NB4 (cell line): ENCODE measurements at regions not wholly inside any gene's neighbourhood (a gene's known extent, or its start where the extent isn't known, plus 50 kb on each side); places are given as distances from the start of the nearest gene placed in this dataset.

Experiments used
- CTCF ChIP-seq: IDR thresholded peaks from one replicate; pipeline ENCODE4 v1.5.1; 2012; ENCODE audit warnings: low read depth, low read length
- MAX ChIP-seq: IDR thresholded peaks from 2 replicates; pipeline ENCODE4 v1.6.1; 2011; ENCODE audit warnings: low read depth, low read length
- MYC ChIP-seq: IDR thresholded peaks from 2 replicates; pipeline ENCODE4 v1.6.1; 2011; ENCODE audit warnings: low read depth, low read length
- POLR2A ChIP-seq: IDR thresholded peaks from 2 replicates; pipeline ENCODE4 v1.6.1; 2011; ENCODE audit warnings: mild to moderate bottlenecking; ENCODE audit not compliant: insufficient read length; ENCODE audit errors: extremely low read depth

GRCh38 chr18:42480441-42480840 is 525.4 kb downstream of the PIK3C3 start:
- TF ChIP-seq CTCF, result no peak
- no peak for TF ChIP-seq POLR2A
- no peak for TF ChIP-seq MYC
- TF ChIP-seq MAX, result no peak
